ENCODE measurements at regions not wholly inside any gene's neighbourhood (a gene's known extent, or its start where the extent isn't known, plus 50 kb on each side); places are given as distances from the start of the nearest gene placed in this dataset.

- 58 to 67% (median 67%) methylated on average over 1 of the region's 1 CpG for WGBS, 3 donors
- intact Hi-C loops (cut with DNase I), result no loop called here
- no peaks in the 10 kb centered on the region for H3K9me3 ChIP-seq
- no peak for DNase-seq
- H3K4me3 ChIP-seq, result no peak overlapping the region
- no peak overlapping the region for H3K27ac ChIP-seq
- no peak for TF ChIP-seq EP300 (IDR thresholded peaks at IDR 0.05)
- TF ChIP-seq CTCF (IDR thresholded peaks at IDR 0.05), result no peak
- no peak for TF ChIP-seq POLR2A (IDR thresholded peaks at IDR 0.05)
- no peaks in the 10 kb centered on the region for H3K36me3 ChIP-seq
- no peaks in the 10 kb centered on the region for H3K27me3 ChIP-seq
- H3K4me1 ChIP-seq (ENCODE audit: insufficient read depth), result no peaks in the 10 kb centered on the region
These were observed 129.3 kb downstream of the KCNRG start for GRCh38 chr13:50144246-50145160.

- Histone ChIP-seq H3K4me3 (no peak overlapping the region), H3K27me3 (no peaks in the 10 kb centered on the region), H3K36me3 (no peaks in the 10 kb centered on the region), H3K27ac (no peak overlapping the region), H3K9me3 (no peaks in the 10 kb centered on the region), H3K4me1 (ENCODE audit: insufficient read depth) (no peaks in the 10 kb centered on the region)
- WGBS, 3 donors, result 89 to 91% (median 90%) methylated on average over 2 of the region's 2 CpGs
- TF ChIP-seq EP300 (IDR thresholded peaks at IDR 0.05), result no peak
- intact Hi-C loops (cut with DNase I), result no loop called here
- DNase-seq, result no peak
These were observed 134.0 kb downstream of the KCNRG start for GRCh38 chr13:50149214-50149613.

- intact Hi-C loops (cut with DNase I), result no loop called here
- Histone ChIP-seq H3K9me3 (no peaks in the 10 kb centered on the region), H3K27me3 (no peaks in the 10 kb centered on the region), H3K36me3 (no peaks in the 10 kb centered on the region), H3K27ac (no peak overlapping the region), H3K4me1 (ENCODE audit: insufficient read depth) (no peaks in the 10 kb centered on the region), H3K4me3 (no peak overlapping the region)
- no peak for TF ChIP-seq CTCF (IDR thresholded peaks at IDR 0.05)
- TF ChIP-seq EP300 (IDR thresholded peaks at IDR 0.05), result no peak
- no peak for TF ChIP-seq POLR2A (IDR thresholded peaks at IDR 0.05)
- 58 to 72% (median 61%) methylated on average over 1 of the region's 1 CpG for WGBS, 3 donors
- no peak for DNase-seq
These were observed 134.7 kb downstream of the KCNRG start for GRCh38 chr13:50149932-50150331.

- Histone ChIP-seq H3K4me3 (no peak overlapping the region), H3K27ac (no peak overlapping the region), H3K27me3 (no peaks in the 10 kb centered on the region), H3K36me3 (no peaks in the 10 kb centered on the region), H3K9me3 (no peaks in the 10 kb centered on the region), H3K4me1 (ENCODE audit: insufficient read depth) (no peaks in the 10 kb centered on the region)
- TF ChIP-seq EP300 (IDR thresholded peaks at IDR 0.05) (no peak), POLR2A (IDR thresholded peaks at IDR 0.05) (no peak), CTCF (IDR thresholded peaks at IDR 0.05) (no peak)
- no peak for DNase-seq
- intact Hi-C loops (cut with DNase I), result no loop called here
- WGBS, 3 donors, result 26 to 31% (median 30%) methylated on average over 3 of the region's 3 CpGs
These were observed 137.0 kb downstream of the KCNRG start for GRCh38 chr13:50152224-50152623.

- Histone ChIP-seq H3K4me3 (no peak overlapping the region), H3K4me1 (ENCODE audit: insufficient read depth) (no peaks in the 10 kb centered on the region), H3K27ac (no peak overlapping the region), H3K9me3 (no peaks in the 10 kb centered on the region), H3K36me3 (no peaks in the 10 kb centered on the region), H3K27me3 (no peaks in the 10 kb centered on the region)
- intact Hi-C loops (cut with DNase I), result no loop called here
- no peak for DNase-seq
- 82 to 89% (median 85%) methylated on average over 7 of the region's 7 CpGs for WGBS, 3 donors
- TF ChIP-seq EP300 (IDR thresholded peaks at IDR 0.05) (no peak), POLR2A (IDR thresholded peaks at IDR 0.05) (no peak), CTCF (IDR thresholded peaks at IDR 0.05) (no peak)
These were observed 137.5 kb downstream of the KCNRG start for GRCh38 chr13:50152655-50153309.

All from ovary (tissue), 7 donors.